Large intestine (tissue), 3 donors: ENCODE measurements at regions not wholly inside any gene's neighbourhood (a gene's known extent, or its start where the extent isn't known, plus 50 kb on each side); places are given as distances from the start of the nearest gene placed in this dataset.
"Not testable (repeated sequence)": the region's sequence is repeated elsewhere in the genome, so short reads cannot be mapped to it uniquely, and the experiment has no call there.

Experiments
- DNase-seq, 2 donors: peaks; one replicate each; pipeline versions ENCODE4 v3.0.0 to v3.0.0-alpha.2; 2013
- H3K27ac ChIP-seq: one replicate; pipeline ENCODE4 v1.5.1; 2013; ENCODE audit warnings: low read length
- H3K27me3 ChIP-seq: 2 replicates; pipeline ENCODE4 v1.6.1; 2013; ENCODE audit warnings: low read length; ENCODE audit not compliant: control insufficient read depth, insufficient read depth
- H3K36me3 ChIP-seq: 2 replicates; pipeline ENCODE4 v1.6.1; 2013; ENCODE audit warnings: low read length; ENCODE audit not compliant: control insufficient read depth, insufficient read depth
- H3K4me1 ChIP-seq: one replicate; pipeline ENCODE4 v1.6.1; 2013; ENCODE audit warnings: low read length; ENCODE audit not compliant: control insufficient read depth, insufficient read depth
- H3K4me3 ChIP-seq: one replicate; pipeline ENCODE4 v1.5.1; 2013; ENCODE audit warnings: low read length
- H3K9me3 ChIP-seq: one replicate; pipeline ENCODE4 v1.6.1; 2013; ENCODE audit warnings: mild to moderate bottlenecking, low read depth, low read length, moderate library complexity; ENCODE audit not compliant: control insufficient read depth
- WGBS: methylation state at CpG from one replicate; pipeline ENCODE4 v1.1.5; 2013; ENCODE audit warnings: low lambda C conversion rate; ENCODE audit not compliant: insufficient coverage; 5-methylcytosine and 5-hydroxymethylcytosine counted together

GRCh38 chr10:37733822-37734221 is 123.6 kb downstream of the ZNF248 start:
- 100% methylated on average over 1 of the region's 2 CpGs for WGBS
- Histone ChIP-seq H3K36me3 (no peaks in the 10 kb centered on the region), H3K27ac (no peak overlapping the region), H3K27me3 (no peaks in the 10 kb centered on the region), H3K4me1 (no peaks in the 10 kb centered on the region), H3K9me3 (peaks cover 24% of the 10 kb centered on the region), H3K4me3 (no peak overlapping the region)
- no peak for DNase-seq

GRCh38 chr10:37732685-37733084 is 124.7 kb downstream of the ZNF248 start:
- Histone ChIP-seq H3K9me3 (peaks cover 26% of the 10 kb centered on the region), H3K4me3 (no peak overlapping the region), H3K4me1 (no peaks in the 10 kb centered on the region), H3K27me3 (no peaks in the 10 kb centered on the region), H3K27ac (no peak overlapping the region), H3K36me3 (no peaks in the 10 kb centered on the region)
- no peak for DNase-seq

DNA sequence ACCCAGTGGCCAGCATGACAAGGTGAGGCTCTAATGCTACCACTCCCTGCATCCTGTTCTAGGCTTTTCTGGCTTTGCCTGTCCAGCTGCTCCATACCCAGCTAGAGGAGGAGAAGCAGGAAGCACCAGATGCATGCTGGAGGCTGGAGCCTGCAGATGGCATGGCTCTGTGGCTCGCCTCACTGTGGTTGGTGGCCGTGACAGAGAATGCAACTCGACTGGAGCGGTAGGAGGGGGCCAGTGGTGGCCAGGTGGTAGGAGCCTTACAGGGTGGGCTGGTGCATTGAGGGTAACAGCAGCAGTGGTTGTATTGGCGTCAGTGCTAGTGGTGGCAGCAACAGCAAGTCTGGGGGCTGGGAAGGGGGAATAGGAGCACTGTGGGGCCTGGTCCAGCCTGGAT is 128.6 kb downstream of the ZNF248 start:
- H3K4me3 ChIP-seq: no peak overlapping the region
- peaks cover 24% of the 10 kb centered on the region for H3K9me3 ChIP-seq
- no peaks in the 10 kb centered on the region for H3K36me3 ChIP-seq
- no peak overlapping the region for H3K27ac ChIP-seq
- no peaks in the 10 kb centered on the region for H3K4me1 ChIP-seq
- no peak for DNase-seq
- H3K27me3 ChIP-seq: no peaks in the 10 kb centered on the region
- no CpG with 5 or more reads among the region's 5 CpGs for whole genome bisulfite sequencing

GRCh38 chr10:37727491-37728352 is 129.7 kb downstream of the ZNF248 start:
- Histone ChIP-seq H3K4me1 (no peaks in the 10 kb centered on the region), H3K27ac (no peak overlapping the region), H3K27me3 (no peaks in the 10 kb centered on the region), H3K9me3 (peaks cover 24% of the 10 kb centered on the region), H3K4me3 (no peak overlapping the region), H3K36me3 (no peaks in the 10 kb centered on the region)
- WGBS: no CpG with 5 or more reads among the region's 12 CpGs
- DNase-seq: no peak

DNA sequence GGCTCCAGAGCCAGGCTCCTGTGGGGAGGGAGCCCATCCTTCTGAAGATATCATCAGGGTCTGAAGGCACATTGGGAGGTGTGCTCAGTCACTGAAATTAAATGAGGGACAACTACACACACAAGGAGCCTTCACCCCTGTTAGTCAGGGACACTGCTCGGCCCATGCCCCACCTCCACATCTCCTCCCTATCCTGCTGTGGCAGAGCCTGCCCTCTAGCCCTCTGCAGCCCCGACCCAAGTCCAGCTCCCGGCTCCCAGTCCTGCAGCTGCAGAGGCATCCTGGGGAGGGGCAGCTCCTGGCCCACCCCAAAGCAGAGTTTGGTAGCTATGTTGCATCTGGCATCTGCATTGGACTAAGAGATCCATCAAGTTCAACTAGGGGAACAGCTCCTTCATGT is 136.3 kb downstream of the ZNF248 start:
- no CpG with 5 or more reads among the region's 3 CpGs for WGBS

GRCh38 chr10:37718060-37718459 is 139.3 kb downstream of the ZNF248 start:
- WGBS: 81% methylated on average over 3 of the region's 6 CpGs
- H3K27ac ChIP-seq, H3K27me3 ChIP-seq, H3K36me3 ChIP-seq, DNase-seq, H3K4me3 ChIP-seq, H3K4me1 ChIP-seq: not testable (repeated sequence)
- H3K9me3 ChIP-seq: peaks cover 16% of the 10 kb centered on the region

More for the DNA sequence above, 136.3 kb downstream of the ZNF248 start:
- Histone ChIP-seq H3K27ac (no peak overlapping the region), H3K27me3 (no peaks in the 10 kb centered on the region), H3K4me1 (no peaks in the 10 kb centered on the region), H3K9me3 (peaks cover 18% of the 10 kb centered on the region), H3K4me3 (no peak overlapping the region), H3K36me3 (no peaks in the 10 kb centered on the region)
- DNase-seq: no peak

DNA sequence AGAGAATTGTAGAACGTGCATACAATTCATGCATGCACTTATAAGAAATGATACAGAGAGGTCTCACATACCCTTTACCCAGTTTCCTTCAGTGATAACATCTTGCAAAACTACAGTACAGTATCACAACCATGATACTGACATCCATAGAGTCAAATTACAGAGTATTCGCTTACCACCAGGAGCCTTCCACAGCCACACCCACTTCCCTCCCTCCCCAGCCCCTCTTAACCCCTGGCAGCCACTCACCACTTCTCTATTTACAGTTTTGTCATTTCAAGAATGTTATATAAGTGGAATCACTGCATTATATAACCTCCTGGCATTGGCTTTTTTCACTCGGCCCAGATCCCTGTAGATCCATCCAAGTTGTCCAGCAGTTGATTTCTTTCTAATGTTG is 143.8 kb downstream of the ZNF248 start:
- Histone ChIP-seq H3K27ac (no peak overlapping the region), H3K9me3 (peaks cover 22% of the 10 kb centered on the region), H3K4me1 (no peaks in the 10 kb centered on the region), H3K4me3 (no peak overlapping the region), H3K27me3 (no peaks in the 10 kb centered on the region), H3K36me3 (no peaks in the 10 kb centered on the region)
- WGBS: 83% methylated on average over 1 of the region's 3 CpGs
- DNase-seq: no peak

GRCh38 chr10:37713132-37713501 is 144.3 kb downstream of the ZNF248 start:
- DNase-seq: no peak
- no CpG with 5 or more reads among the region's 3 CpGs for WGBS
- Histone ChIP-seq H3K36me3 (no peaks in the 10 kb centered on the region), H3K27ac (no peak overlapping the region), H3K27me3 (no peaks in the 10 kb centered on the region), H3K4me1 (no peaks in the 10 kb centered on the region), H3K4me3 (no peak overlapping the region), H3K9me3 (peaks cover 22% of the 10 kb centered on the region)

DNA sequence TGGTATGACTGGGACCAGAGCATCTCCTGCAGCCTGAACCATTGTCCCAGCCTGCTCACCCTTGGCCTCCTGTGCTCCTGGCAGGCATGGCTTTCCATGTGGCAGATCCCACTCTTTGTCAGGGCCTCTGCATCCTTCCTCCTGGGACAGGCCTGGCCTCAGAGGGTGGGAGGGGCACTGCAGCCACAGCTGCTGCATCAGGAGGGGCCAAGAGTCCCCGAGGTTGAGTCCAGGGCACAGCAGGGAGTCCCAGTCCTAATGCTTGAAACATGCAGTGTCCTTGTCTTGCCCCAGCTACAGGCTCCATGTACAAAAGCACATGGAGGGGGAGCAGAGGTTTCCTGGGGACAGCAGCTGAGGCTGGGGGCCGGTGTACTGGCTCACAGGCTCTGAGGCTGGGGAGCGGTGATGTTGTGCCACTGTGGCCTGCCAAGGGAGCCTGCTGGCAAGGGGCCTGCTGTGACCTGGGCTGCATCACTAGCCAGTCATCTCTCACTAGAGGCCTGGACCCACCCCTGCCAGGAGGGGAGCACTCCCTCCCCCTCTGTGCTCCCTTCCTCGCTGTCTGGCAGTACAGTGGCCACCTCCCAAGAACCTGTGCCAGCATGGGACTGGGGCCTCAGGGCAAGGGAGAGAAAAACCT is 144.8 kb downstream of the ZNF248 start:
- H3K36me3 ChIP-seq: no peaks in the 10 kb centered on the region

DNA sequence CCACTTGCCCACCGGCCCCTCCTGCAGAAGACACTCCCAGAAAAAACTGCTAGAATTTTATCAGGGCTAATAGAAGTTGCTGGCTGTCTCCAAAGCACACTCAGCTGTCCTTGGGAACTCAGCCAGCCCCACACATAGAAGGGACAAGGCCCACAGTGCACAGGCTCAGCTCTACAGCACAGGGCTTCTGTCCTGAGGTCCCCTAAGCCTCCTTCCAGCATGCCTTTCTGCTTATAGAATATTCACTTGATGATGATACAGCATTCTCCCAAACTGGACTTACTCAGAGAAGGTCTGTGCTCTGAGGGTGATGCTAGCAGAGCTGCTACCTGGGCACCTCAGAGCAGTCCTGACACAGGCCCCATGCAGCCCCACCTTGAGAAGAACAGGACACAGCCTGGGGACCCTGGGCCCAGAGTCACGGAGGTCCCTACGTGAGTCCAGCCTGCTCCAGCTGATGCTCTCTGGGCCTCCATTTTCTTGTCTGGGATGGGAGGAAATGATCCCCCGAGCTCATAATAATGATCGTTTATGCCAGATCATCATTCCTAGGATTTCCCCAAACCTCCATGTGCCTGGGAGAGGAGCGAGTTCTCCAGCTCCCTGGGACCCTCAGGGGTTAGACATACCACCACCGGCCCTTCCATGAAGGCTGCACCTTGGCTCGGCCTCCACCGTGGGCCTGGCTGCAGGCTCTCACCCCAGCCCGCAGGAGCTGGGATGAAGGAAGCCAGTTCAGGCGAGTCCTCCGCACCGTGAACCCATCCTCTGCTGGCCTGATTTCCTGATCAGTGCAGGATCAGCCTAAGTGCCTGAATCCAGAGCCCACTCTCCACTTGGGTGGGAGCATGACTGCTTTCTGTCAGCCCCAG is 145.6 kb downstream of the ZNF248 start:
- H3K4me1 ChIP-seq: no peaks in the 10 kb centered on the region
- H3K9me3 ChIP-seq: peaks cover 22% of the 10 kb centered on the region
- H3K27me3 ChIP-seq: no peaks in the 10 kb centered on the region
- no peak for DNase-seq
- H3K4me3 ChIP-seq: no peak overlapping the region
- no peaks in the 10 kb centered on the region for H3K36me3 ChIP-seq
- no CpG with 5 or more reads among the region's 13 CpGs for WGBS
- no peak overlapping the region for H3K27ac ChIP-seq

More for the DNA sequence above, 144.8 kb downstream of the ZNF248 start:
- DNase-seq: no peak
- Histone ChIP-seq H3K4me1 (no peaks in the 10 kb centered on the region), H3K27me3 (no peaks in the 10 kb centered on the region), H3K9me3 (peaks cover 22% of the 10 kb centered on the region), H3K27ac (no peak overlapping the region), H3K4me3 (no peak overlapping the region)
- no CpG with 5 or more reads among the region's 4 CpGs for WGBS
